MM.1S (cell line): ENCODE measurements at regions not wholly inside any gene's neighbourhood (a gene's known extent, or its start where the extent isn't known, plus 50 kb on each side); places are given as distances from the start of the nearest gene placed in this dataset.
A peak's percentile ranks its signal among the peaks of the same experiment; 100 is the strongest.
"Not testable (repeated sequence)": the region's sequence is repeated elsewhere in the genome, so short reads cannot be mapped to it uniquely, and the experiment has no call there.

Experiments
- DNase-seq: peaks from one replicate; pipeline ENCODE4 v3.0.0-alpha.2; 2015
- H2AFZ ChIP-seq: fragments of 300-600 bp; sonication (generic); 2 replicates; pipeline ENCODE4 v1.6.0; 2016; ENCODE audit warnings: antibody characterized with exemption, low read length
- H3F3A ChIP-seq: fragments of 300-600 bp; sonication (generic); 2 replicates; pipeline ENCODE4 v1.6.1; 2016; ENCODE audit warnings: mild to moderate bottlenecking, antibody characterized with exemption, low read length, moderate library complexity, mixed read lengths; ENCODE audit not compliant: insufficient read depth
- H3K27ac ChIP-seq: fragments of 300-600 bp; sonication (generic); 2 replicates; pipeline ENCODE4 v1.5.1; 2016; ENCODE audit warnings: mild to moderate bottlenecking, low read length
- H3K27me3 ChIP-seq: fragments of 300-600 bp; sonication (generic); replicated peaks from 2 replicates; pipeline ENCODE4 v1.6.0; 2016; ENCODE audit warnings: low read length; ENCODE audit not compliant: insufficient read depth
- H3K36me3 ChIP-seq: fragments of 300-600 bp; sonication (generic); replicated peaks from 2 replicates; pipeline ENCODE4 v1.6.1; 2016; ENCODE audit warnings: mild to moderate bottlenecking, low read length, mixed read lengths; ENCODE audit not compliant: insufficient read depth
- H3K4me1 ChIP-seq: fragments of 300-600 bp; sonication (generic); 2 replicates; pipeline ENCODE4 v1.6.1; 2016; ENCODE audit warnings: low read length, mixed read lengths
- H3K4me2 ChIP-seq: fragments of 300-600 bp; sonication (generic); 2 replicates; pipeline ENCODE4 v1.6.0; 2016; ENCODE audit warnings: low read depth, low read length
- H3K4me3 ChIP-seq: fragments of 300-600 bp; sonication (generic); 2 replicates; pipeline ENCODE4 v1.5.1; 2016; ENCODE audit warnings: low read length, mixed read lengths
- H3K79me2 ChIP-seq: fragments of 300-600 bp; sonication (generic); 2 replicates; pipeline ENCODE4 v1.6.1; 2016; ENCODE audit warnings: mixed run types, low read length, mixed read lengths
- H3K9ac ChIP-seq: fragments of 300-600 bp; sonication (generic); 2 replicates; pipeline ENCODE4 v1.6.1; 2016; ENCODE audit warnings: low read length, mixed read lengths
- H3K9me2 ChIP-seq: fragments of 300-600 bp; sonication (generic); replicated peaks from 2 replicates; pipeline ENCODE4 v1.6.1; 2016; ENCODE audit warnings: mild to moderate bottlenecking, low read length, mixed read lengths; ENCODE audit not compliant: insufficient read depth
- H3K9me3 ChIP-seq: fragments of 300-600 bp; sonication (generic); replicated peaks from 2 replicates; pipeline ENCODE4 v1.6.1; 2016; ENCODE audit warnings: mild to moderate bottlenecking, low read length, mixed read lengths; ENCODE audit not compliant: insufficient read depth
- H4K20me1 ChIP-seq: fragments of 300-600 bp; sonication (generic); 2 replicates; pipeline ENCODE4 v1.6.1; 2016; ENCODE audit warnings: mild to moderate bottlenecking, low read length, moderate library complexity, mixed read lengths; ENCODE audit not compliant: insufficient read depth
- CTCF ChIP-seq: fragments of 300-600 bp; sonication (generic); IDR thresholded peaks from 2 replicates; pipeline ENCODE4 v1.5.1; 2016; ENCODE audit warnings: antibody characterized with exemption, low read length, mixed read lengths
- EZH2 ChIP-seq: fragments of 300-600 bp; sonication (generic); optimal IDR thresholded peaks from 2 replicates; pipeline ENCODE3; 2017; ENCODE audit warnings: low read depth, mild to moderate bottlenecking, antibody characterized with exemption, low read length, mixed read lengths
- EZH2phosphoT487 ChIP-seq: fragments of 300-600 bp; sonication (generic); IDR thresholded peaks from 2 replicates; pipeline ENCODE4 v1.6.1; 2018; ENCODE audit warnings: antibody characterized with exemption, low read length

- no peak for TF ChIP-seq CTCF
- TF ChIP-seq EZH2phosphoT487, result no peak
- no peak for TF ChIP-seq EZH2
- H3K4me2 ChIP-seq, result no peak overlapping the region
These were observed 249.5 kb downstream of the UACA start for GRCh38 chr15:70513819-70514218.

GRCh38 chr15:70512772-70513362 is 250.5 kb downstream of the UACA start:
- H3K27me3 ChIP-seq, result no peaks in the 10 kb centered on the region
- no peak overlapping the region for H2AFZ ChIP-seq
- no peak overlapping the region for H3K9ac ChIP-seq
- no peaks in the 10 kb centered on the region for H3K36me3 ChIP-seq
- no peak for TF ChIP-seq EZH2phosphoT487
- TF ChIP-seq EZH2, result no peak
- TF ChIP-seq CTCF, result peak; percentile 100
- H3K79me2 ChIP-seq, result no peaks in the 10 kb centered on the region
- H3K4me3 ChIP-seq, result no peak overlapping the region
- DNase-seq, result peak; percentile 90
- H3K9me2 ChIP-seq, result no peaks in the 10 kb centered on the region
- no peaks in the 10 kb centered on the region for H3K9me3 ChIP-seq
- H3F3A ChIP-seq, result no peaks in the 10 kb centered on the region
- H3K27ac ChIP-seq, result no peak overlapping the region
- H3K4me2 ChIP-seq, result 0 out of 2 replicates have a peak overlapping the region, but pooled peaks have one; percentile 22
- H4K20me1 ChIP-seq, result no peaks in the 10 kb centered on the region
- peaks cover 22% of the 10 kb centered on the region for H3K4me1 ChIP-seq

More at GRCh38 chr15:70513819-70514218, 249.5 kb downstream of the UACA start:
- Histone ChIP-seq H3K9me3 (no peaks in the 10 kb centered on the region), H3K4me3 (no peak overlapping the region), H3K27ac (no peak overlapping the region), H3K9ac (no peak overlapping the region), H3K36me3 (no peaks in the 10 kb centered on the region), H3K9me2 (no peaks in the 10 kb centered on the region), H3K4me1 (peaks cover 15% of the 10 kb centered on the region), H4K20me1 (no peaks in the 10 kb centered on the region), H3F3A (no peaks in the 10 kb centered on the region), H3K27me3 (no peaks in the 10 kb centered on the region), H2AFZ (no peak overlapping the region), H3K79me2 (no peaks in the 10 kb centered on the region)
- DNase-seq, result no peak

- not testable (repeated sequence) for H3K4me3 ChIP-seq, H4K20me1 ChIP-seq, H3K36me3 ChIP-seq, H2AFZ ChIP-seq, H3K9me3 ChIP-seq, H3F3A ChIP-seq, H3K9me2 ChIP-seq, H3K27ac ChIP-seq, DNase-seq, H3K9ac ChIP-seq, H3K27me3 ChIP-seq, H3K79me2 ChIP-seq, H3K4me2 ChIP-seq
- H3K4me1 ChIP-seq, result peaks cover 25% of the 10 kb centered on the region
These were observed 251.3 kb downstream of the UACA start for GRCh38 chr15:70511972-70512587.

GRCh38 chr15:70510433-70510832 is 252.9 kb downstream of the UACA start:
- H3K36me3 ChIP-seq, result no peaks in the 10 kb centered on the region
- TF ChIP-seq CTCF (no peak), EZH2 (no peak), EZH2phosphoT487 (no peak)
- H2AFZ ChIP-seq, result no peak overlapping the region
- no peaks in the 10 kb centered on the region for H3K27me3 ChIP-seq
- H3K27ac ChIP-seq, result no peak overlapping the region
- H3K4me3 ChIP-seq, result no peak overlapping the region
- no peak for DNase-seq
- no peak overlapping the region for H3K9ac ChIP-seq
- no peaks in the 10 kb centered on the region for H3K9me3 ChIP-seq
- H3K79me2 ChIP-seq, result no peaks in the 10 kb centered on the region
- H3K9me2 ChIP-seq, result no peaks in the 10 kb centered on the region
- H4K20me1 ChIP-seq, result no peaks in the 10 kb centered on the region
- H3K4me1 ChIP-seq, result peaks cover 33% of the 10 kb centered on the region
- H3K4me2 ChIP-seq, result no peak overlapping the region
- peaks cover 4% of the 10 kb centered on the region for H3F3A ChIP-seq
